Mononuclear cell (primary cell): ENCODE measurements at regions not wholly inside any gene's neighbourhood (a gene's known extent, or its start where the extent isn't known, plus 50 kb on each side); places are given as distances from the start of the nearest gene placed in this dataset.
"Not testable (repeated sequence)": the region's sequence is repeated elsewhere in the genome, so short reads cannot be mapped to it uniquely, and the experiment has no call there.

Experiments
- H3K27me3 ChIP-seq: 2 replicates; pipeline ENCODE4 v1.6.0; 2011; ENCODE audit warnings: low read length, control low read depth; ENCODE audit not compliant: insufficient read depth
- H3K4me1 ChIP-seq: 2 replicates; pipeline ENCODE4 v1.5.1; 2011; ENCODE audit warnings: mild to moderate bottlenecking, low read length, control low read depth; ENCODE audit not compliant: insufficient read depth
- H3K4me3 ChIP-seq: 2 replicates; pipeline ENCODE4 v1.5.1; 2011; ENCODE audit warnings: mild to moderate bottlenecking, low read length, moderate library complexity
- H3K9me3 ChIP-seq: 2 replicates; pipeline ENCODE4 v1.5.1; 2011; ENCODE audit warnings: low read depth, mild to moderate bottlenecking, control low read depth, low read length

- not testable (repeated sequence) for H3K9me3 ChIP-seq, H3K27me3 ChIP-seq, H3K4me1 ChIP-seq, H3K4me3 ChIP-seq
These were observed 828.2 kb downstream of the LTN1 start for GRCh38 chr21:28164519-28164918.

- not testable (repeated sequence) for H3K27me3 ChIP-seq, H3K4me1 ChIP-seq, H3K4me3 ChIP-seq, H3K9me3 ChIP-seq
These were observed 830.6 kb downstream of the LTN1 start for GRCh38 chr21:28162052-28162451.

GRCh38 chr21:28160378-28160777, 832.3 kb downstream of the LTN1 start:
- no peaks in the 10 kb centered on the region for H3K9me3 ChIP-seq
- H3K27me3 ChIP-seq = no peaks in the 10 kb centered on the region
- H3K4me1 ChIP-seq = no peaks in the 10 kb centered on the region
- no peak overlapping the region for H3K4me3 ChIP-seq

- Histone ChIP-seq H3K4me3 (no peak overlapping the region), H3K9me3 (no peaks in the 10 kb centered on the region), H3K4me1 (no peaks in the 10 kb centered on the region), H3K27me3 (no peaks in the 10 kb centered on the region)
These were observed 833.3 kb downstream of the LTN1 start for GRCh38 chr21:28159396-28159795.

- Histone ChIP-seq H3K4me1 (no peaks in the 10 kb centered on the region), H3K9me3 (no peaks in the 10 kb centered on the region), H3K4me3 (no peak overlapping the region), H3K27me3 (no peaks in the 10 kb centered on the region)
These were observed 836.1 kb downstream of the LTN1 start for GRCh38 chr21:28156590-28156989.

- no peak overlapping the region for H3K4me3 ChIP-seq
- no peaks in the 10 kb centered on the region for H3K9me3 ChIP-seq
- H3K4me1 ChIP-seq = no peaks in the 10 kb centered on the region
- H3K27me3 ChIP-seq = no peaks in the 10 kb centered on the region
These were observed 838.6 kb downstream of the LTN1 start for GRCh38 chr21:28154121-28154520.

- Histone ChIP-seq H3K4me3 (no peak overlapping the region), H3K27me3 (no peaks in the 10 kb centered on the region), H3K9me3 (no peaks in the 10 kb centered on the region), H3K4me1 (no peaks in the 10 kb centered on the region)
These were observed 839.9 kb downstream of the LTN1 start for GRCh38 chr21:28152732-28153131.

- H3K27me3 ChIP-seq = no peaks in the 10 kb centered on the region
- no peaks in the 10 kb centered on the region for H3K4me1 ChIP-seq
- H3K4me3 ChIP-seq = no peak overlapping the region
- H3K9me3 ChIP-seq = no peaks in the 10 kb centered on the region
These were observed 840.9 kb downstream of the LTN1 start for GRCh38 chr21:28151758-28152157.

- Histone ChIP-seq H3K4me1 (no peaks in the 10 kb centered on the region), H3K9me3 (no peaks in the 10 kb centered on the region), H3K4me3 (no peak overlapping the region), H3K27me3 (no peaks in the 10 kb centered on the region)
These were observed 841.9 kb downstream of the LTN1 start for GRCh38 chr21:28150778-28151177.

- Histone ChIP-seq H3K4me1 (no peaks in the 10 kb centered on the region), H3K9me3 (no peaks in the 10 kb centered on the region), H3K4me3 (no peak overlapping the region), H3K27me3 (no peaks in the 10 kb centered on the region)
These were observed 844.1 kb downstream of the LTN1 start for GRCh38 chr21:28148400-28149064.

GRCh38 chr21:28144653-28145052, 848.0 kb downstream of the LTN1 start:
- Histone ChIP-seq H3K4me3 (no peak overlapping the region), H3K9me3 (no peaks in the 10 kb centered on the region), H3K27me3 (no peaks in the 10 kb centered on the region), H3K4me1 (peaks cover 9% of the 10 kb centered on the region)

- Histone ChIP-seq H3K4me1 (peaks cover 9% of the 10 kb centered on the region), H3K4me3 (no peak overlapping the region), H3K27me3 (no peaks in the 10 kb centered on the region), H3K9me3 (no peaks in the 10 kb centered on the region)
These were observed 848.6 kb downstream of the LTN1 start for GRCh38 chr21:28144089-28144488.

- no peak overlapping the region for H3K4me3 ChIP-seq
- no peaks in the 10 kb centered on the region for H3K27me3 ChIP-seq
- peaks cover 9% of the 10 kb centered on the region for H3K4me1 ChIP-seq
- H3K9me3 ChIP-seq = no peaks in the 10 kb centered on the region
These were observed 850.0 kb downstream of the LTN1 start for GRCh38 chr21:28142697-28143096.

- Histone ChIP-seq H3K4me3 (no peak overlapping the region), H3K4me1 (peaks cover 26% of the 10 kb centered on the region), H3K27me3 (no peaks in the 10 kb centered on the region), H3K9me3 (no peaks in the 10 kb centered on the region)
These were observed 854.4 kb downstream of the LTN1 start for GRCh38 chr21:28138272-28138671.

GRCh38 chr21:28136656-28137255, 855.9 kb downstream of the LTN1 start:
- no peaks in the 10 kb centered on the region for H3K27me3 ChIP-seq
- peaks cover 17% of the 10 kb centered on the region for H3K4me1 ChIP-seq
- no peaks in the 10 kb centered on the region for H3K9me3 ChIP-seq
- H3K4me3 ChIP-seq = no peak overlapping the region

- Histone ChIP-seq H3K27me3 (no peaks in the 10 kb centered on the region), H3K4me3 (no peak overlapping the region)
These were observed 857.0 kb downstream of the LTN1 start for GRCh38 chr21:28135646-28136045.

More at GRCh38 chr21:28135646-28136045, 857.0 kb downstream of the LTN1 start:
- no peaks in the 10 kb centered on the region for H3K9me3 ChIP-seq
- H3K4me1 ChIP-seq = peaks cover 17% of the 10 kb centered on the region
